CD4-positive, alpha-beta T cell treated with Interleukin-21 for 1 hour (primary cell): ENCODE measurements at regions not wholly inside any gene's neighbourhood (a gene's known extent, or its start where the extent isn't known, plus 50 kb on each side); places are given as distances from the start of the nearest gene placed in this dataset.

Experiments used
- DNase-seq: peaks from one replicate; pipeline ENCODE4 v3.0.0-alpha.2; 2020

GRCh38 chr6:170212956-170213636 is 77.8 kb downstream of the DLL1 start:
- no peak for DNase-seq

- no peak for DNase-seq
Measured at GRCh38 chr6:170212051-170212756, 78.7 kb downstream of the DLL1 start.

DNA sequence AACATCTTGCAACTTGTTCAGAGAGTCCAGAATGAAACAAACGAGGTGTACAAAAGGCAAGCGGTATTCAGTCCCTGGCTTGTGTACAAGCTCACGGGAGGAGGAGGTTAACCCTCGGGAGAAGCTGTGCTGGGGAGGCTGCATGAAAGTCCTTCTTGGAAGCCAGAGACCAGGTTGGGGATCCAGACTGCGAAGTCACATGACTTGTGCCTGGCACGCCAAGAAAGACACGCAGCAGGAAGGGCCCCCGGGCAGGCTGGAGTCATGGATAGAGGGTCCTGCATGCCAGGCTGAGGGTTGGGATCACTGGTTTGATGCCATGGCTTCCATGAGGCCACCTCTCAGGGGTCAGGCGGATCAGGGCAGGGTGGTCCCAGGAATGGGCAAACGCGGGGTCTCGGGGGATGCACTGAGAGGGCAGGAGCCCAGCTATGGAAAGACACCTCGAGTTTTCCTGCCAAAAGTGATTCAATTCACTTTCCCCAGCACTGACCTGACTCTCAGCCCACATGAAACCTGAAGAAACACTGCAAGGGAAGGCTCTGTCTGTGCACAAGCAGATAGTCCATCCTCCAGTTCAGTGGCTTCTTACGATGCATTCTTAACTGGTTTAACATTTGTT is 79.4 kb downstream of the DLL1 start:
- DNase-seq: no peak

DNA sequence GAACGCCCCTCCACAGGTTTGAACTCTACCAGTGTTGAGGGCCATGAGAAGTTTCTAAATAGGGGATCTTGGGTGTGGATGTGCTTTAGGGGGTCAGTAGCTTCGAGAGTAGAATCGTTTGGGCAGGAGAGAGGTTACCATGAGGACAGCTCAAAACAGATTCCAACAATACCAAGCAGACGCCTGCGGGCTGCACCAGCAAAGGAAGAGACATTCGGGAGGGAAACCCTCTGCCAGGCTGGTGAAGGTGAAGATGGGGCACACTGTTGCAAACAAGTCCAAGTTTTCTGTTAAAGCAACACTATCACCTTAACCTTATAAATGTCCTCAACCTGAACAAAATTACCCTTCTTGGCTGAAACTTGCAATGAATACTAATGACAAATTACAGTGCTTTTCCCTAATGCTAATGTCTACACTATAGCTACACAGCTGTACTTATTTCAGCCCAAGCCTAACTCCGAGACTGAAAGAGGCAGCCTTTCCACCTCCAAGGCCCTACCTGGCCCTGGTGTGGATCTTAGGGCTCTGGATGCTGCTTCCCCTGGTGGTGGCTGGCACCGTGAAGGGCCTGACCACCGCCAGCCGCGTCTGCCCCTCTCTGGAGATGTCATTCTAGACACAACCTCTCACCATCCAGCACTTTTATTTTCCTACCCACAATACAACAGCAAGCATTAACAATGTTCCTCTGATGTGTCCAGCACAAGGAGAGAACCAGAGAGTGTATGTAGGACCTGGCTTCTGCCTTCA is 80.1 kb downstream of the DLL1 start:
- DNase-seq: no peak

GRCh38 chr6:170210026-170210390 is 80.9 kb downstream of the DLL1 start:
- DNase-seq: no peak

GRCh38 chr6:170209354-170210025 is 81.4 kb downstream of the DLL1 start:
- DNase-seq: no peak

GRCh38 chr6:170208651-170209353 is 82.1 kb downstream of the DLL1 start:
- no peak for DNase-seq

DNA sequence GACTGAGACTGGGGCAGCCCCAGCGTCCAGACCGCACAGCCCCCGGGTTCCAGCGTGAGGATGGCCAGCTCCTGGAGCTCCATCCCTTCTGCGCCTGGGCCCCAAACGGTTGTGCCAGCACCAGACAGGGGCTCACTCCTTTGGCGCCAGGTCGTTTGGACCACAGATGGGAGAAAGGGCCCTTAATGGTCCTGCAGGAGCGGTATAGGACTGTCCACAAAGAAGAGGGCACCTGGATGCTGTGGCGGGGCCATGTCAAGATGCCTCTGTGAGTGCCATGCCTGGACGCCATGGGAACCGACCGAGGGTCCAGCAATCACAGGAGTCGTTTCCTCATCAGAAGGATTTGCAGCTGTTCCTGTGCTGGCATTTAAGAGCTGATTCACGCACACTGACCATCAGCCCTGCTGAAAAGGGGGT is 82.7 kb downstream of the DLL1 start:
- DNase-seq: no peak

GRCh38 chr6:170207586-170208181 is 83.2 kb downstream of the DLL1 start:
- DNase-seq: no peak

GRCh38 chr6:170206851-170207431 is 83.9 kb downstream of the DLL1 start:
- no peak for DNase-seq

DNA sequence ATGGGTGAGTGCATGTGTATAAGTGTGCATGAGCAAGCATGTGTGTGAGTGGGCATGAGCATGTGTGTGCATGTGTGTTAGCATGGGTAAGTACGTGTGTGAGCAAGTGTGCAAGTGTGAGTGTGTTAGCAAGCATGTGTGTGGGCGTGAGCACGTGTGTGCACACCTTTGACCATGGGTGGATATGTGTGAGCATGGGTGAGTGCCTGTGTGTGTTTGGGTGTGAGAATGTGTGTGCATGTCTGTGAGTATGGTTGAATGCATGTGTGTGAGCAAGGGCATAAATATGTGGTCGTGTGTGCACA is 84.6 kb downstream of the DLL1 start:
- DNase-seq: no peak

DNA sequence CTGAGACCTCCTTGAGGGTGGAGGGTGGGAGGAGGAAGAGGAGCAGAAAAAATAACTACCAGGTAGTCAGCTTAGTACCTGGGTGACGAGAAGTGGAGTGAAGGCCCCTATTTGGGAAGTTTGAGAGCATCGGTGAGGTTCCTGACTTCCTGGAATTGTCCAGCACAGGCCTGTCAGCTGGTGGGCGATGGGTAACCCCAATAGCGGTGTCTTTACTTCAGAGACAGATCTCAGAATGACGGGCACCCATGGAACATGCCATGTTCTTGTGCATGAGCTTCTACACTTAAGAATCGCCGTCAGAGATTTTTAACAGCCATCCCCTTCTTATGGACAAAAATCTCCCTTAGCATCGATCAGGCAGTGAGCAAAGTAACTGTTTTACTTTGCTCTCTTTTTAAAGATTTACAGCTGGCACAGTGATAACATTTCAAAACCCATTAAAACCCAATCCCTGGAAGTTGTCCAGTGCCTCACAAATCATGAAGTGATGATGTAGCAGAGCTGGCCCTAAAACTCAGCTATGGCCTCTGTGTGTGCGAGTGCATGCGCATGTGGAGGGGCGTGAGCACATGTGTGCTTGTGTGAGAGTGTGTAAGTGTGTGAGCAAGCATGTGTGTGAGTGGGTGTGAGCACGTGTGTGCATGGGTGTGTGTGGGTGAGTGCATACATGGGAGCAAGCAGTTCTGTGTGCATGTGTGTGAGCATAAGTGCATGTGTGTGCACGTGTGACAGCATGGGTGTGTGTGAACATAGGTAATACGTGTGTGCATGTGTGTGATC is 85.2 kb downstream of the DLL1 start:
- no peak for DNase-seq

GRCh38 chr6:170205126-170205525 is 85.8 kb downstream of the DLL1 start:
- DNase-seq: no peak

DNA sequence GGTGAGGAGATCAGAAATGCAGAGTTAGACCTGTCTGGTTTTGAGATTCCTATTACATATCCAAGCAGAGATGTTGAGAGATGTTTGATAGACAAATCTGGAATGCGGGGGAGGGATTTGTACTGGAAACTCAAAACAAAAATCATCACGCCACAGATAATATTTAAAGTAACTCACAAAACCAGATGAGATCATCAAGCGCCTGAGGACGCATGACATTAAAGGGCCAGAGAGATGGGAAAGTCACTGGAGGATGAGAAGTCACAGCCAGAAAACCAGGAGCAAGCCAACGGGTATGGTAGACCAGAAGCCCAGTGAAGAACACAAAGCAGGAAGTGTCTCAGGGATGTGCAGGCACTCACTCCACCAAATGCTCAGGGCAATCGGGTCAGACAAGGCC is 87.7 kb downstream of the DLL1 start:
- no peak for DNase-seq

DNA sequence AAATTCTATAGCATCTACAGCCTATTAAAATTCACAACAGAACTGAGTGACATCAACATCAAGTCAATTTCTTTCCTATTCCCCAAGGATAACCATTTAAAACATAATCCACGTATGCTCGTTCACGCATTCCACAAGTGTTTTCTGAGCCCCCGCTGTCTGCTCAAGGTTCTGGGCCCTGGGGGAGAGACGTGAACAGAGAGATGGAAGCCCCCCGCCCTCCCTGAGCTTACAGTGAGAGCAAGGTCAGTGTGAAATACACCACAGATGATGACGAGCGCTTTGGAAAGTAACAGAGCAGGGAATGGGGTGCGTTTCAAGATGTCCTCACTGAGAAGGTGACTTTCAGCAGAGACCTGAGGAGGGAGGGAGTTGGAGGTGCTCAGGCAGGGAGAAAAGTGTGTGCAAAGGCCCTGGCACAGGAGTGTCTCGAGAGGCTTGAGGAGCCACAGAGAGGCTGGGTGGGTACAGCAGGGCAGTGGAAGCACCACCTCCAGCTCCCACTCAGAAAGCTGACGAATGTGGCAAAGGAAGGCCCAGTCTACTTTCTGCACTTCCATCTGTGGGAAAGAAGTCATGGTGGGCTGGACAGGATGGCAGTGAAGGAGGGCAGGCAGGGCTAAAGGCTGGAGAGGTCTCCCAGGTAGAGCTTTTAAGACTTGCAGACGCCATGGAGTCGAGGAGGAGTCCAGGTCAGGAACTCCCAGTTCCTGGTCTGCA is 88.3 kb downstream of the DLL1 start:
- no peak for DNase-seq

DNA sequence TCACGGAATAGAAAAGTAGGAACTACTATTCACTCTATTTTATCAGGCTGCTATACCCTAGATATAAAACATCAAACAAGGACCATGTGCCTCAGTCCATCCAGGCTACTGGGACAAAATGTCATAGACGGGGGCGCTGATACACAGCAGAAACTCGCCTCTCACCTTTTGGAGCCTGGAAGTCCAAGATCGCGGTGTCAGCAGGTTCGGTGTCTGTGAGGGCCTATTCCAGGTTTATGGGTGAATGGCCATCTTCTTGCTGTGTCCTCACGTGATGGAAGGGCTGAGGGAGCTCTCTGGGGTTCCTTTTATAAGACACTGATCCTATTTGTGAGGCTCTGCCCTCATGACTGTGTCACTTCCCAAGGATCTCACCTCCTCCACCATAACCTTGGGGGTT is 89.5 kb downstream of the DLL1 start:
- no peak for DNase-seq

- no peak for DNase-seq
Measured at GRCh38 chr6:170200458-170200891, 90.4 kb downstream of the DLL1 start.

DNA sequence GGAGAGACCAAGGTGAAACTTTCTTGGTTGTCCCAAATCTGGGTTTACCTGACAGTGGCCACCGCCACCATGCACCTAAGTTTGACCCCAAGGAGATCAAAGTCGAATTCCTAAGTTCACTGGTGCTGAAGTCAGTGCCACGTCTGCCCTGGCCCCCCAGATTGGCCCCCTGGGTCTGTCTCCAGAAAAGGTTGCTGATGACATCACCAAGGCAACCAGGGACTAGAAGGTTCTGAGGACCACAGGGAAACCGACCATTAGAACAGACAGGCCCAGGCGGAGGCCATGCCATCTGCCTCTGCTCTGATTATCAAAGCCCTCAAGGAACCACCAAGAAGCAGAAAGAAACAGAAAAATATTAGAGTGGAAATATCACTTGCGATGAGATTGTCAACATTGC is 91.2 kb downstream of the DLL1 start:
- DNase-seq: no peak

GRCh38 chr6:170198298-170198697 is 92.6 kb downstream of the DLL1 start:
- DNase-seq: no peak

- DNase-seq: no peak
Measured at GRCh38 chr6:170193326-170193821, 97.5 kb downstream of the DLL1 start.
